RWPE2 (cell line): ENCODE measurements at regions not wholly inside any gene's neighbourhood (a gene's known extent, or its start where the extent isn't known, plus 50 kb on each side); places are given as distances from the start of the nearest gene placed in this dataset.

Source experiments
- ATAC-seq: fragments of 200-7000 bp; cut with Tn5 transposase; 3 replicates; pipeline ENCODE4 v1.9.1; 2021; ENCODE audit warnings: low read depth
- DNase-seq: peaks from one replicate; pipeline ENCODE4 v3.0.0-alpha.2; 2020; ENCODE audit warnings: low spot score
- H3K27ac ChIP-seq: fragments of 450-650 bp; 2 replicates; pipeline ENCODE4 v1.5.1; 2017; ENCODE audit warnings: mild to moderate bottlenecking; ENCODE audit not compliant: poor library complexity, severe bottlenecking
- H3K27me3 ChIP-seq: fragments of 250-450 bp; sonication (Bioruptor Pico); 2 replicates; pipeline ENCODE4 v1.5.1; 2021; ENCODE audit warnings: mild to moderate bottlenecking, moderate library complexity; ENCODE audit not compliant: insufficient read depth, poor library complexity, severe bottlenecking
- H3K36me3 ChIP-seq: fragments of 250-450 bp; sonication (Bioruptor Pico); 2 replicates; pipeline ENCODE4 v1.5.1; 2020; ENCODE audit warnings: low read depth, mild to moderate bottlenecking, moderate library complexity
- H3K4me1 ChIP-seq: fragments of 250-450 bp; sonication (Bioruptor Pico); 2 replicates; pipeline ENCODE4 v1.5.1; 2021; ENCODE audit warnings: mild to moderate bottlenecking, moderate library complexity; ENCODE audit not compliant: insufficient read depth, poor library complexity, severe bottlenecking
- H3K4me3 ChIP-seq: fragments of 250-450 bp; sonication (Bioruptor Pico); 2 replicates; pipeline ENCODE4 v1.5.1; 2021; ENCODE audit warnings: mild to moderate bottlenecking, moderate library complexity; ENCODE audit not compliant: severe bottlenecking
- H3K9me3 ChIP-seq: fragments of 250-450 bp; sonication (Bioruptor Pico); 2 replicates; pipeline ENCODE4 v1.5.1; 2021; ENCODE audit warnings: mild to moderate bottlenecking, moderate library complexity; ENCODE audit not compliant: severe bottlenecking
- CTCF ChIP-seq: fragments of 450-650 bp; IDR thresholded peaks from one replicate; pipeline ENCODE4 v1.5.1; 2017; ENCODE audit warnings: mild to moderate bottlenecking, moderate library complexity; ENCODE audit not compliant: poor library complexity, severe bottlenecking

- Histone ChIP-seq H3K36me3 (no peaks in the 10 kb centered on the region), H3K4me3 (no peak overlapping the region), H3K27ac (no peak overlapping the region), H3K27me3 (no peaks in the 10 kb centered on the region), H3K9me3 (no peaks in the 10 kb centered on the region), H3K4me1 (no peaks in the 10 kb centered on the region)
- no peak for DNase-seq
- no peak for ATAC-seq
- TF ChIP-seq CTCF, result no peak
These were observed 448.9 kb downstream of the TCERG1L start for GRCh38 chr10:130862626-130863025.

GRCh38 chr10:130863044-130863443 is 448.5 kb downstream of the TCERG1L start:
- H3K4me1 ChIP-seq, result no peaks in the 10 kb centered on the region
- no peak overlapping the region for H3K4me3 ChIP-seq
- H3K36me3 ChIP-seq, result no peaks in the 10 kb centered on the region
- no peak for TF ChIP-seq CTCF
- ATAC-seq (no peak), DNase-seq (no peak)
- H3K9me3 ChIP-seq, result no peaks in the 10 kb centered on the region
- no peaks in the 10 kb centered on the region for H3K27me3 ChIP-seq
- no peak overlapping the region for H3K27ac ChIP-seq

GRCh38 chr10:130864961-130865818 is 446.3 kb downstream of the TCERG1L start:
- DNase-seq (no peak), ATAC-seq (no peak)
- Histone ChIP-seq H3K36me3 (no peaks in the 10 kb centered on the region), H3K27ac (no peak overlapping the region), H3K27me3 (no peaks in the 10 kb centered on the region), H3K4me1 (no peaks in the 10 kb centered on the region), H3K9me3 (no peaks in the 10 kb centered on the region), H3K4me3 (no peak overlapping the region)
- no peak for TF ChIP-seq CTCF

GRCh38 chr10:130866857-130867256 is 444.7 kb downstream of the TCERG1L start:
- Histone ChIP-seq H3K4me1 (no peaks in the 10 kb centered on the region), H3K4me3 (no peak overlapping the region), H3K27ac (no peak overlapping the region), H3K9me3 (no peaks in the 10 kb centered on the region), H3K27me3 (no peaks in the 10 kb centered on the region), H3K36me3 (no peaks in the 10 kb centered on the region)
- ATAC-seq (no peak), DNase-seq (no peak)
- TF ChIP-seq CTCF, result no peak
